NCI-H226 (cell line): ENCODE measurements at regions not wholly inside any gene's neighbourhood (a gene's known extent, or its start where the extent isn't known, plus 50 kb on each side); places are given as distances from the start of the nearest gene placed in this dataset.
"Not testable (repeated sequence)": the region's sequence is repeated elsewhere in the genome, so short reads cannot be mapped to it uniquely, and the experiment has no call there.

Experiments used
- DNase-seq: peaks from one replicate; pipeline ENCODE4 v3.0.0-alpha.2; 2015

- no peak for DNase-seq
Measured at GRCh38 chr5:179497636-179498340, 52.6 kb upstream of the RUFY1 start.

GRCh38 chr5:179495906-179496455 lies 54.4 kb upstream of the RUFY1 start:
- DNase-seq, result no peak

DNA sequence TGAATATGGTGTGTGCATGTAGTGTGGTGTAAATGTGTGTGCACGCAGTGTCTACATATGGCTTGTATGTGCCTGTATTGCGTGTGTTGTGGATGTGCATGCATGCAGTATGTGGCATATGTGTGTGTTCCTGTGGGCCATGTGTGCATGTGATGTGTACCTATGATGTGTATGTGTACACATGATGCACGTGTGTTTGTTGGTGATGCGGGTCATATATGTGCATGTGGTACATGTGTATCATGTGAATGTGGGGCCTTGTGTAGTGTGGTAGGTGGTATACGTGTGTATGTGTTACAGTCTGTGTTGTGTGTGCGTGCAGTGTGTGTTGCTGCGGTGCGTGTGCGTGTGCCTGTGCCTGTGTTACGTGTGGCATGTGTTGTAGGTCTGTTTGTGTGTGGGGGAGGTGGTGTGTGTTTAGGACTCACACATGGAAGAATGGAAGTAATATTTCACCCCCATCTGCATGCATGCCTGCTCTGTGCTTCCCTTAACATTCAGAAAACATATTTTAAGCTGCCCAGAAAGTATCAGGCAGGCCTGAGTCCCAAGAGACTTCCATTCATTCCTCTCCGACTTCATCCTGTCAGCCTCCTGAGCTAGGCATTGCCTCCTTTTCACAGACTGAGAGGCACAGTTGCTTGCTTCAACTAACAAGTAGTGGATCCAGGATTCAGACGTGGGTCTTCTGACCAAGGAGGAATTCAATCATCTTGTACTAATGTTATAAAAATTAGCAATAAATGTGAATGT lies 55.4 kb upstream of the RUFY1 start:
- no peak for DNase-seq

- DNase-seq, result no peak
Measured at GRCh38 chr5:179488975-179489374, 61.4 kb upstream of the RUFY1 start.

DNA sequence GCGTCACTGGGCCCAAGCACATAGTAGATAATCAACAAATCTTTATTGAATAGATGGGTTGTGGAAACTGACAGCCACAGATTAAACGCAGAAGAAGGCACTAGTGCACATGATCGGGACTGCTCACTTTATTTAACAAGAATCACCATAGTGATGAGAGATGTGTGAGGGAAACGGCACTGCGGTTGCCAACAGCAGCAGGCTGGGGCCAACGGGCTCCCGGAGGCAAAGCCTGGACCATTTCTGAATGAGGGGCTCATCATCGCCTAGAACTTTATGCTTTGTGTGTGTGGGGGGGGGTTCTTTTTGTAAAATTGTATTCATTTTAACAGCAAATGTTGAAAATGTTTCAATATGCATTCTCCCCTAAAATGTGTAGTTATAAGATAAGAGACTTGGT lies 61.9 kb upstream of the RUFY1 start:
- DNase-seq, result no peak

DNA sequence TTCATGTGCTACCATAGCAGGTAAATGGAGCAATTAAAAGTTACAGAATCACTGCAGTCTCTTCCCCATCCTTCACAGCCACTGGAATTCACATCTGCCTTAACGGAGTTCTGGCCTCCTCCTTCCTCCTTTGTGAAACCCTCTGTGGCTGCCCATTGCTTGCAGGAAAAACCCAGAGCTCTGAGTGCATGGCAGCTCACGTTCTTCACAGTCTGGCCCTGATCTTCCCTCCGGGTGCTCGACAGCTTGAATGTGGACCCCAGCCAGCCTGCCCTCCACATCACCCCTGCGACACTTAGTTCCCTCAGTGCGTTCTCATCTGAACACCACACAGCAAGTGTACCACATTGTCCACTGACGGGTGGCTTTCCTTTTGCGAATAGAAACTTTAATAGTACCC lies 63.2 kb upstream of the RUFY1 start:
- DNase-seq, result no peak

- DNase-seq, result no peak
Measured at GRCh38 chr5:179486596-179487051, 63.7 kb upstream of the RUFY1 start.

- DNase-seq, result no peak
Measured at GRCh38 chr5:179485845-179486575, 64.3 kb upstream of the RUFY1 start.

- DNase-seq, result no peak
Measured at GRCh38 chr5:179484761-179485160, 65.6 kb upstream of the RUFY1 start.

- no peak for DNase-seq
Measured at GRCh38 chr5:179484201-179484600, 66.2 kb upstream of the RUFY1 start.

DNA sequence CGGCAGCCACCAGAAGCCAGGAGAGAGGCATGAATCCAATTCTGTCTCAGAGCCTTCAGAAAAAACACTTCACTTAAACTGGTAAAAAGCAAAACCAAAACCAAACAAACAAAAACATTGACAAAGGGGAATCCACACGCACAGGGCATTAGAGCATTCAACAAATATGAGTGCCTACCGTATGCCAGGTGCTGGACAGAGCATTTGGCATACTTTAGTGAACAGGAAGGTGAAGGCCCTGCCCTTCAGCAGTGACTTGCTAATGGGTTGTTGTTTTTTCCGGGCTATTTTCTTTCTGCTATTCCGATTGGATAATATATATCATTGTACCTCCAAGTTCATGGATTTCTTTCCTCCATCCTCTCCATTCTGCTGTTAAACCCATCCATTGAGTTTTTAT lies 71.7 kb upstream of the RUFY1 start:
- DNase-seq, result no peak

GRCh38 chr5:179475208-179475751 lies 75.1 kb upstream of the RUFY1 start:
- DNase-seq, result no peak

- no peak for DNase-seq
Measured at GRCh38 chr5:179472641-179473040, 77.7 kb upstream of the RUFY1 start.

GRCh38 chr5:179472174-179472573 lies 78.2 kb upstream of the RUFY1 start:
- no peak for DNase-seq

DNA sequence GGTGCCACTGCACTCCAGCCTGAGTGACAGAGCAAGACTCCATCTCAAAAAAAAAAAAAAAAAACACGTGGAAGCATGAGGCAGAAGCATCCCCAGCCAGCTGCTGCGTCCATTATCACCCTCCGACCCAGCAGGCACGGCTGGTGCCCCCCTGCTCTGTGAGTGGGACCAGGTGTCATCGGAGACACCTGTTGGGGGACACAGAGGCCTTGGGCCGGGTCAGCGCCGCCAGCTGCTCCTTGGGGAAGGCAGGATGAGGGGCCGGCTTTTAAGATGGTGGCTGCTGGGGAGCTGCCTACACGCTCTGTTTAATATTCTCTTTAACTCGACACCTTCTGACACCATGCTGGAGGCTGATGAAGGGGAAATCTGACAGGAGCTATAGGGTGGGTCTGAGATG lies 80.2 kb upstream of the RUFY1 start:
- no peak for DNase-seq

DNA sequence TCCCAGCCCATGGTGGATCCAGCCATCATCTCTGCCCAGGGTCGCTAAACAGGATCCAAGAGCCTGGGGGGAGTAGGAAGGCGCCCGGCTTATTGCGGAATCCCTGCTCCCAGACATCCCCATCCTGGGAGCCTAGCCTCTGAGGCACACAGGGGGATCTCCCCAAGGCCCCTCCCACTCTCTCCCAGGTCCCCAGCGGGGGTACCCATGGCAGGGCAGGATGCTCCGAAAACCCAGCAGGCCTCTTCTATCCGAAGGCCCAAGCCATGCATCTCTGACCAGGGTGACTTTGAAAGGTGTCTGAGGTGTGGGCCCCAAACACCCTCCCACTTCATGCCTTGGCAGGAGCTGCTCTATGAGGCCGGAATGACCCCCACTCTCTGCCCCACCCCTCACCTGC lies 81.7 kb upstream of the RUFY1 start:
- no peak for DNase-seq

- DNase-seq, result no peak
Measured at GRCh38 chr5:179467441-179467840, 82.9 kb upstream of the RUFY1 start.

DNA sequence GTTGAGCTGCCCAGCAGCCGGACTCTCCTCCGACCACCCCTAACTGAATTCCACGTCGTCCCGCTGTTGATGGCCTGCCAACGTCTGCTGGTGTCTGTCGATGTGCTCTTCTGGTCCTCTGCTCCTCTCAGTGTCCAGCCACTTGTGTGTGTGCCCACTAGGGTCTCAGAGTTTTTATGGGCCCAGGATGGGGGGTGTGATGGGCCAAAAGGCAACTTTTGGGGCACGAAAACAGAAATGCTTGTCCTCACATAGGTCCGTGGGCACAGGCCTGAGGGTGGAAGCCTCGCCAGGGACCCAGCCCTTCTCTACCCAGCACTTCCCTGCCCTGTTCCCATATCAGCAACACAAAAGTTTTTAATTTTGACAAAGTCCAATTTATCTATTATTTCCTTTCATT lies 85.7 kb upstream of the RUFY1 start:
- no peak for DNase-seq

DNA sequence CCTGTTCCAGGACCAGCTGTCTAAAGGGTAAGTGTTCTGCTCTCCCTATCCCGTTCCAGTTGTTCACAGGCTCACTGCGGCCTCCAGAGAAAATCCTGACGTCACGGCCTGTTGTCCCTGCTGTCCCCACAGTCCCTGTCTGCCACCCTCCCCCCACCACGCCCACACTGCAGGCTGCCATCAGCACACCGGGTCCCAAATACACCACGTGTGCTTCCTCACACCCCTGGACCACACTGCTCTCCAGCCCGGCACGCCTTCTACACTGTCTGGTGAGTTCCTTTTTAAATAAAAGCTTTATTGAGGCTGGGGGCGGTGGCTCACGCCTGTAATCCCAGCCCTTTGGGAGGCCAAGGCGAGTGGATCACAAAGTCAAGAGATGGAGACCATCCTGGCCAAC lies 88.3 kb upstream of the RUFY1 start:
- DNase-seq, result no peak

DNA sequence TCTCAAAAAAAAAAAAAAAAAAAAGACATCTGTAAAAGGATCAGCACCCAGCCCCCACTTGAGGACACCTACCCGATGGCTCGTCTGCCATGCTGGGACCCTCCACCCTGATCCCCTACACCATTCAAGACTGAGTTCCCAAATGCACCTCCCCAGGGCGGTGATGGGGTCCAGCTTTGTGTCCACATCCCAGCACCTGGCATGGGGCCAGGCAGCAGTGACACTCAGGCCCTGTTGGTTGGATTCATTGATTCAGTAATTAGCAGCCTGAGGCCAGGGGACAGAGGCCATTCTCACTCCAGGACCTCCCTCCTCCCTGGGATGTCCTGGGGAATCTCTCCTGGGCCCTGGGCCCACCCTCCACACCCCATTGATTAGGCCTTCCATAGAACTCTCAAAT lies 88.8 kb upstream of the RUFY1 start:
- no peak for DNase-seq

DNA sequence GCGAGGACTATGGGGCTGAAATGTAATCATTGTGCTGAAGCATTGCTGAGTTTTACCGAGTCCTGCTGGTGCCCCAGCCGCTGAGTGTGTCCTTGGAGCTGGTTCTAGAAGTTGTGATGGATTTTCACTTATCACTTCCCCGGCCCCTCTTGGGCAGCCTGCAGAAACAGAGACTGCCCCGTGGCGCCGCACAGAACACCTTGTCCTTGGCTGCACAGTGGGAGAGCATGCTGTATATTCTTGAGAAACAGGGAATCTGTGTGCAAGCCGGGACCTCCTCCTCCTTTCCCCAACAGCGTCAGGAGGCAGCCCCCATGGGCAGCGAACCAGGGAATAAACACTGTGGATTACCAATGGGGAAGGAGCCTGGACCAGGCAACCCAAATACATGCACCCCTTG lies 90.6 kb upstream of the RUFY1 start:
- DNase-seq, result no peak

DNA sequence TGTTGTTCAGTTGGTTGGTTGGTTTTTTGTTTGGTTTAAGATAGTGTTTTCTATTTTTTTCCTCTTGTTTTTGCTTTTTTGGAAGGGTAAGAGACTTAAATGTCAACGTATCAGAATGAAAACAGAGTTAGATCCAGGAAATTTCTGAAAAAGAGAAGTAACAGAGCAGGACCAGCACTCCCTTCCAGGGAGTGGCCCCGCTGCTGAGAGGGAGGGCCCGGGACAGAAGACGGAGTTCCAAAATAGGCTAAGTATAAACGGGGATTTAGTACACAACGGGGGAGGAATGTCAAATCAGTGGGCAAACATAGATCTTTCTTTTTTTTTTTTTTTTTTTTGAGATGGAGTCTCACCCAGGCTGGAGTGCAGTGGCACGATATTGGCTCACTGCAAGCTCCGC lies 92.7 kb upstream of the RUFY1 start:
- DNase-seq, result no peak

GRCh38 chr5:179456075-179456474 lies 94.3 kb upstream of the RUFY1 start:
- DNase-seq, result not testable (repeated sequence)
